ENCODE measurements at regions not wholly inside any gene's neighbourhood (a gene's known extent, or its start where the extent isn't known, plus 50 kb on each side); places are given as distances from the start of the nearest gene placed in this dataset.
A peak's percentile ranks its signal among the peaks of the same experiment; 100 is the strongest.
"Not testable (repeated sequence)": the region's sequence is repeated elsewhere in the genome, so short reads cannot be mapped to it uniquely, and the experiment has no call there.

DNA sequence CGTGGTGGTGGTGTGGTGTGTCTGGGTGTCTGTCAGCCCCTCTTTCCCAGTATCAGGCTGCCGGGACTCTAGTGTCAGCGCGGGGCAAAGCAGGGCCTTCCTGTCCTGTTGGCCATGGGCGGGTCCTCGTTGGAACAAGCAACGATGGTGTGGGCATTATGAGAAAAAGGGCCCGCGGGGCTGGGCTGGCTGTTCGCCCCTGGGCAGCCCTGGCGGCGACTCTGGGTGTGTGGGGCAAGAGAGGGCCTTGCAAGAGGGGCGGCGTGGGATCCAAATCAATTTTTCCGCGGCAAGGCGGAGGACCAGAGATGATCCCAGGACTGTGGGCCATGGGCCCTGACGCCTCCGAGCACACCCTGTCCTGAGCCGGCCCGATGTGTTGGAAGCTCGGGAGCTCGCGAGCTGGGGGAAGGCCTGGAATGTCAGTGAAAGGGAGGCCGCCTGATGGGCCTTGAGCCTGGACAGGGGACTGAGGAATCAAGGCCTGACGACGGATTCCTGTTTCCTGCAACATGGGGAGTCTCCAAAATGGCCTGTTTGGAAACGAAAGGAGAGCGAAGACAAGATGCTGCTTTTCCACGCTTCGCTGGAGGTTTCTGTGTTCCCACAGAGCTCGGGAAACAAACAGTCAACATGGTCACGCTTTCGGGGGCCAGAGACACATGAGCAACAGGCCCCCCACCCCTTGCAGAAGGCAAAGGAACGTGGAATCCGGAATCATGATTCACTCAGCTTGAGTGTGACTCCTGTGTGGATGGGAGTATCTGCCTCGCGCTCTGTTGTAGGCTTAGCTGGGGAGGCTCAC is 364.7 kb upstream of the DEFB115 start (continued):
- TF ChIP-seq, protein P1, sequence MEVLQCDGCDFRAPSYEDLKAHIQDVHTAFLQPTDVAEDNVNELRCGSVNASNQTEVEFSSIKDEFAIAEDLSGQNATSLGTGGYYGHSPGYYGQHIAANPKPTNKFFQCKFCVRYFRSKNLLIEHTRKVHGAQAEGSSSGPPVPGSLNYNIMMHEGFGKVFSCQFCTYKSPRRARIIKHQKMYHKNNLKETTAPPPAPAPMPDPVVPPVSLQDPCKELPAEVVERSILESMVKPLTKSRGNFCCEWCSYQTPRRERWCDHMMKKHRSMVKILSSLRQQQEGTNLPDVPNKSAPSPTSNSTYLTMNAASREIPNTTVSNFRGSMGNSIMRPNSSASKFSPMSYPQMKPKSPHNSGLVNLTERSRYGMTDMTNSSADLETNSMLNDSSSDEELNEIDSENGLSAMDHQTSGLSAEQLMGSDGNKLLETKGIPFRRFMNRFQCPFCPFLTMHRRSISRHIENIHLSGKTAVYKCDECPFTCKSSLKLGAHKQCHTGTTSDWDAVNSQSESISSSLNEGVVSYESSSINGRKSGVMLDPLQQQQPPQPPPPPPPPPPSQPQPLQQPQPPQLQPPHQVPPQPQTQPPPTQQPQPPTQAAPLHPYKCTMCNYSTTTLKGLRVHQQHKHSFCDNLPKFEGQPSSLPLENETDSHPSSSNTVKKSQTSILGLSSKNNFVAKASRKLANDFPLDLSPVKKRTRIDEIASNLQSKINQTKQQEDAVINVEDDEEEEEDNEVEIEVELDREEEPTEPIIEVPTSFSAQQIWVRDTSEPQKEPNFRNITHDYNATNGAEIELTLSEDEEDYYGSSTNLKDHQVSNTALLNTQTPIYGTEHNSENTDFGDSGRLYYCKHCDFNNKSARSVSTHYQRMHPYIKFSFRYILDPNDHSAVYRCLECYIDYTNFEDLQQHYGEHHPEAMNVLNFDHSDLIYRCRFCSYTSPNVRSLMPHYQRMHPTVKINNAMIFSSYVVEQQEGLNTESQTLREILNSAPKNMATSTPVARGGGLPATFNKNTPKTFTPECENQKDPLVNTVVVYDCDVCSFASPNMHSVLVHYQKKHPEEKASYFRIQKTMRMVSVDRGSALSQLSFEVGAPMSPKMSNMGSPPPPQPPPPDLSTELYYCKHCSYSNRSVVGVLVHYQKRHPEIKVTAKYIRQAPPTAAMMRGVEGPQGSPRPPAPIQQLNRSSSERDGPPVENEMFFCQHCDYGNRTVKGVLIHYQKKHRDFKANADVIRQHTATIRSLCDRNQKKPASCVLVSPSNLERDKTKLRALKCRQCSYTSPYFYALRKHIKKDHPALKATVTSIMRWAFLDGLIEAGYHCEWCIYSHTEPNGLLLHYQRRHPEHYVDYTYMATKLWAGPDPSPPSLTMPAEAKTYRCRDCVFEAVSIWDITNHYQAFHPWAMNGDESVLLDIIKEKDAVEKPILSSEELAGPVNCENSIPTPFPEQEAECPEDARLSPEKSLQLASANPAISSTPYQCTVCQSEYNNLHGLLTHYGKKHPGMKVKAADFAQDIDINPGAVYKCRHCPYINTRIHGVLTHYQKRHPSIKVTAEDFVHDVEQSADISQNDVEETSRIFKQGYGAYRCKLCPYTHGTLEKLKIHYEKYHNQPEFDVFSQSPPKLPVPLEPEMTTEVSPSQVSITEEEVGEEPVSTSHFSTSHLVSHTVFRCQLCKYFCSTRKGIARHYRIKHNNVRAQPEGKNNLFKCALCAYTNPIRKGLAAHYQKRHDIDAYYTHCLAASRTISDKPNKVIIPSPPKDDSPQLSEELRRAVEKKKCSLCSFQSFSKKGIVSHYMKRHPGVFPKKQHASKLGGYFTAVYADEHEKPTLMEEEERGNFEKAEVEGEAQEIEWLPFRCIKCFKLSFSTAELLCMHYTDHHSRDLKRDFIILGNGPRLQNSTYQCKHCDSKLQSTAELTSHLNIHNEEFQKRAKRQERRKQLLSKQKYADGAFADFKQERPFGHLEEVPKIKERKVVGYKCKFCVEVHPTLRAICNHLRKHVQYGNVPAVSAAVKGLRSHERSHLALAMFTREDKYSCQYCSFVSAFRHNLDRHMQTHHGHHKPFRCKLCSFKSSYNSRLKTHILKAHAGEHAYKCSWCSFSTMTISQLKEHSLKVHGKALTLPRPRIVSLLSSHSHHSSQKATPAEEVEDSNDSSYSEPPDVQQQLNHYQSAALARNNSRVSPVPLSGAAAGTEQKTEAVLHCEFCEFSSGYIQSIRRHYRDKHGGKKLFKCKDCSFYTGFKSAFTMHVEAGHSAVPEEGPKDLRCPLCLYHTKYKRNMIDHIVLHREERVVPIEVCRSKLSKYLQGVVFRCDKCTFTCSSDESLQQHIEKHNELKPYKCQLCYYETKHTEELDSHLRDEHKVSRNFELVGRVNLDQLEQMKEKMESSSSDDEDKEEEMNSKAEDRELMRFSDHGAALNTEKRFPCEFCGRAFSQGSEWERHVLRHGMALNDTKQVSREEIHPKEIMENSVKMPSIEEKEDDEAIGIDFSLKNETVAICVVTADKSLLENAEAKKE (CRISPR knock-in tag; IDR thresholded peaks at IDR 0.05): no peak
- TF ChIP-seq EZH2 (IDR thresholded peaks at IDR 0.05; ENCODE audit: low read depth, unreplicated experiment): peak; percentile 76
- TF ChIP-seq JUNB (IDR thresholded peaks at IDR 0.05; ENCODE audit: unreplicated experiment): no peak

DNA sequence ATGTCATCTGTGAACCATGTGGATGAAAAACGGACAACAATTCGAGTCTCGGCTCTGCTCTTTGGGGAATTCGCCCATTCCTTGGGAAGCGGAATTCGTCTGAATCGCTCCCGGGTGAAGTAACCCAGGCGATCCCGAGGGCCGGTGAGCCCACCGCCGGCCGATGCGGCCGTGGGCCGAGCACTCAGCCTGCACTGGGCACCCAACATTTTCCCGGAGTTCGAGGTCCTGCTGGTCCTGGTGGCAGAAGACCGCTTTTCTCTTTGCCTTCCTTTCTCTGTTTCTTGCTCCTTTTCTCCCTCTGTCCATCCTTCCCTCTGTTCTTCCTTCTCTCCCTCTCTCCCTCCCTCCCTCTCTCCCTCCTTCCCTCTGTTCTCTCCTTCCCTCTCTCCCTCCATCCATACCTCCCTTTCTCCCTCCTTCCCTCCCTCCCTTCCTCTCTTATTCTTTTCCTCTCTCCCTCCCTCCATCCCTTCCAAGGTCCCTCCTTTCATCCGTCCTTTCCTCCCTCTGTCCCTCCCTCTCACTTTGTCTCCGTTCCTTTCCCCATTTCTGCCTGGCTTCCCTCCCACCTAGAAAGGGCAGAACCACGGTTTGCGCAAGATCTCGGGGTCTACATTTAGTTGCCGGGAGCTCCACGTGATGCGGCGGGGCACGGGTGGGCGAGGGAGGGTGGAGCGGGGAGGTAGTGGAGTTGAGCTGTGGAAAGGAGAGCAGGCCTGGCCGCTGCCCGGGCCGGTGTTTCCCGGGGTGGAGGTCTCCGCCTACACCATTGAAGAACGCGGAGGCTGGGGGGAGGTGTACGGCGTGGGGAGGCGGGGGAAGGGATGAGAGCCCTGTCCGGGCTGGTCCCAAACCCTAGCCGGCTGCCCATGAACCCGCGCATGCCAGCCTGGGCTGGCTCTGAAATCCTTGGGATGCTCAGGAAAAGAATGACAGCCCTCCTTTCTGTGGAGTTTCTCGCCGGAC is 363.8 kb upstream of the DEFB115 start:
- H3K27me3 Mint-ChIP-seq (ENCODE audit: insufficient read depth, low read depth, poor library complexity): peaks cover 30% of the 10 kb centered on the region
- peak overlapping the region; percentile 90 for H3K4me3 ChIP-seq
- H3K9me3 Mint-ChIP-seq: peaks cover 63% of the 10 kb centered on the region
- H3K4me1 Mint-ChIP-seq; H3K79me2 ChIP-seq (replicated peaks; ENCODE audit: insufficient read depth); H3K36me3 ChIP-seq (ENCODE audit: insufficient read depth); H3F3A ChIP-seq (replicated peaks; ENCODE audit: low read depth); H4K20me1 ChIP-seq (replicated peaks; ENCODE audit: insufficient read depth); H3K9me2 ChIP-seq (ENCODE audit: insufficient read depth); H3K27ac Mint-ChIP-seq; H3K27ac ChIP-seq (ENCODE audit: low read depth): not testable (repeated sequence)
- ATAC-seq (peak; percentile 44; the same call in 1 of the 3 replicates), DNase-seq (ENCODE audit: low spot score) (peak; percentile 69)
- H3K4me1 ChIP-seq (ENCODE audit: insufficient read depth): peaks cover 20% of the 10 kb centered on the region
- H3K4me2 ChIP-seq: peak overlapping the region; percentile 94
- H3K4me3 Mint-ChIP-seq: peak overlapping the region; percentile 78
- H3K27me3 ChIP-seq (ENCODE audit: insufficient read depth): peaks cover 72% of the 10 kb centered on the region
- H2AFZ ChIP-seq: peak overlapping the region; percentile 84; the same call in 1 of the 2 replicates
- peaks cover 21% of the 10 kb centered on the region for H3K36me3 Mint-ChIP-seq (ENCODE audit: low read depth)
